ENCODE measurements at regions not wholly inside any gene's neighbourhood (a gene's known extent, or its start where the extent isn't known, plus 50 kb on each side); places are given as distances from the start of the nearest gene placed in this dataset.
"Not testable (repeated sequence)": the region's sequence is repeated elsewhere in the genome, so short reads cannot be mapped to it uniquely, and the experiment has no call there.

DNA sequence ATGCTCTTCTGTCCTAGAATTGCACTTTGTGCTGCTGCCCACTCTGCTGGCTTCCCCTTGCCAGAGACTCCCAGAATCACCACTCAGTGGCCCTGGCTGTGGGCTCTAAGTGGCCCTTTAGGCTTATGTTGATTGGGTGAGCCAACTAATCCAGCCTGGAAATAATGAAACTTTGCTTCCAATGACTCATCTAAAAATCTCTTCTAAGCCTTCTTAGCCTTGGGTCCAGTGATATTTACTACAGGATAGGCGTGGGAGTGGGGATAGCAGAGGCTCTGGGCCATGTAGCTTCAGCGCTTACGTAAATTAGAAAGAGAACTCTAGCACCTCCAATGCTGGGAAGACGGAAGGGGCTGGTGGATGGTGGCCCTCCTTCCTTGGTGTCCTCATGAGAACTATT lies 137.9 kb downstream of the TTC8 start:
- Histone ChIP-seq H3K27ac (no peak overlapping the region), H3K36me3 (no peaks in the 10 kb centered on the region), H3K4me1 (no peaks in the 10 kb centered on the region), H3K27me3 (no peaks in the 10 kb centered on the region), H3K9me3 (no peaks in the 10 kb centered on the region), H3K4me3 (no peak overlapping the region)
- TF ChIP-seq POLR2A (IDR thresholded peaks at IDR 0.05) (no peak), POLR2AphosphoS5 (IDR thresholded peaks at IDR 0.05) (no peak), CTCF (IDR thresholded peaks at IDR 0.05) (no peak)
- intact Hi-C loops (cut with DNase I; ENCODE audit: low total_unique reads) = no loop called here
- DNase-seq (ENCODE audit: low spot score in 2 of 2) = no peak

DNA sequence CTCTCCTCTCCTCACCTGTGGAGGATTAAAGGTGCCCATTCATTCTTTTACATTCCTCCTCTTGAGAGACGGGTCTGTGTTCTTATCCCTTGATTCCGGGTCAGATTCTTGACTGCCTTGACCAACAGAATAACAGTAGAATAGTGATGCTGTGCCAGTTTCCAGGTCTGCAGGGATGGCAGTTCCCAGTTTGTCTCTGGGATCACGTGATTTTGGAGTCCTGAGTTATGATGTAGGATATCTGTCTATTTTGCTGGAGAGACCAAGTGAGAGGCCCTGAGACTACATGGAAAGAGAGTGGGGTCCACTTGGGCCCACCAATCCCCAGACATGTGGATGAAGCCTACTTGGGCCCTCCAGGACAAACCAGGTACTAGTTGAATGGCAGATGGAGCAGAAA lies 142.8 kb downstream of the TTC8 start:
- H3K4me3 ChIP-seq = no peak overlapping the region
- H3K27ac ChIP-seq = no peak overlapping the region
- TF ChIP-seq POLR2AphosphoS5 (IDR thresholded peaks at IDR 0.05) (no peak), POLR2A (IDR thresholded peaks at IDR 0.05) (no peak), CTCF (IDR thresholded peaks at IDR 0.05) (no peak)
- H3K9me3 ChIP-seq = no peaks in the 10 kb centered on the region
- intact Hi-C loops (cut with DNase I; ENCODE audit: low total_unique reads) = no loop called here
- no peaks in the 10 kb centered on the region for H3K36me3 ChIP-seq
- H3K4me1 ChIP-seq = no peaks in the 10 kb centered on the region
- no peak for DNase-seq (ENCODE audit: low spot score in 2 of 2)
- H3K27me3 ChIP-seq = no peaks in the 10 kb centered on the region

DNA sequence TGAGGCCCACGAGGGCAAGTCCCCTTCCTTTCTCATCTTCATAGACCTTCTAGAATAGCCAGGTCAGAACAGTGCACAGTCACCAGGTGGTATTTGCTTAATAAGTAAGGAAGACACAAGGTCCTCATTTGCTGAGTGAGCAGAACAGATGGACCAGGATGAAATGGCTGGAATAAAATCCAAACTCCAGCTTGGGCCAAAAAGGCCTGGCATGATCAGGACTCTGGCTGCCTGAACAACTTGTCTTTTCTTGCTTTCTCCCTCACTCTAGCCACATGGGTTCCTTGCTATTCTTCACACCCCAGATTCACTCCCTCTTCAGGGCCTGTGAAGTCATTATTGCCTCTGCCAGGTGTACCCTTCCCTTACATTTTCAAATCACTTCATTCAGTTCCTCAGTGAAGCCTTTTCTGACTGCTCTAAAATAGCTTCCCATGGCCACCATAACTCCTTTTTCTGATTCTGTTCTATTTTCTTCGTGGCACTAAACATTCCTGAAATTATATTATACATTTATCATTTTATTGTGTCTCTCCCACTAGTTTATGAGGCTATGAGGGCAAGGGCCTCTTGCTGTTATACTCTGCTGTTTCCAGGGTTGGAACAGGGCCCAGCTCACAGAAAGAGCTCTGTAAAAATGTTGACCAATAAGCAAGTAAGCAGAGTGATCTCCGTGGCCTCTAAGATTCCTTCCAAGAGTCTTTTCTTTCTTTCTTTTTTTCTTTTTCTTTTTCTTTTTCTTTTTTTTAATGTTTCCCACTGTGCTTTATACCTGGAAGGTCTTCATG lies 150.8 kb downstream of the TTC8 start:
- H3K36me3 ChIP-seq = no peaks in the 10 kb centered on the region
- H3K27ac ChIP-seq = no peak overlapping the region
- no peak overlapping the region for H3K4me3 ChIP-seq
- no peaks in the 10 kb centered on the region for H3K4me1 ChIP-seq
- no peaks in the 10 kb centered on the region for H3K27me3 ChIP-seq
- no peak for TF ChIP-seq POLR2AphosphoS5 (IDR thresholded peaks at IDR 0.05)
- TF ChIP-seq POLR2A (IDR thresholded peaks at IDR 0.05) = no peak
- TF ChIP-seq CTCF (IDR thresholded peaks at IDR 0.05) = no peak
- no peak for DNase-seq (ENCODE audit: low spot score in 2 of 2)
- intact Hi-C loops (cut with DNase I; ENCODE audit: low total_unique reads) = no loop called here
- H3K9me3 ChIP-seq = peaks cover 0 to under 1% of the 10 kb centered on the region in 2 donors

GRCh38 chr14:88975926-88976325 lies 151.5 kb downstream of the TTC8 start:
- Histone ChIP-seq H3K27ac (no peak overlapping the region), H3K4me3 (no peak overlapping the region), H3K27me3 (no peaks in the 10 kb centered on the region), H3K36me3 (no peaks in the 10 kb centered on the region), H3K9me3 (peaks cover 0 to 5% of the 10 kb centered on the region in 2 donors), H3K4me1 (no peaks in the 10 kb centered on the region)
- intact Hi-C loops (cut with DNase I; ENCODE audit: low total_unique reads) = no loop called here
- no peak for DNase-seq (ENCODE audit: low spot score in 2 of 2)
- no peak for TF ChIP-seq POLR2A (IDR thresholded peaks at IDR 0.05)
- no peak for TF ChIP-seq POLR2AphosphoS5 (IDR thresholded peaks at IDR 0.05)
- TF ChIP-seq CTCF (IDR thresholded peaks at IDR 0.05) = no peak

DNA sequence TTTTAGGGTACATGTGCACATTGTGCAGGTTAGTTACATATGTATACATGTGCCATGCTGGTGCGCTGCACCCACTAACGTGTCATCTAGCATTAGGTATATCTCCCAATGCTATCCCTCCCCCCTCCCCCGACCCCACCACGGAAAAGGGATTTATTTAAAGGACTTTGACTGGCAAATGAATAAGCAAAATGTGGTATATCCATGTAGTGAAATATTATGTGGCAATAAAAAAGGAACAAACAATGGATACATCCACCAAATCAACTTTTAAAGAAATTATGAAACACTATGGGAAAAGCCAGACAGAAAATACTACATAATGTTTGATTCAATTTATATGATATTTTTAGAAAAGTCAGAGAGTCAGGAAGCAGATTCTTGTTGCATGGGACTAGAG lies 156.5 kb downstream of the TTC8 start:
- H3K4me1 ChIP-seq; H3K4me3 ChIP-seq; intact Hi-C loops (cut with DNase I; ENCODE audit: low total_unique reads); H3K27me3 ChIP-seq; H3K27ac ChIP-seq; H3K36me3 ChIP-seq; H3K9me3 ChIP-seq; DNase-seq (ENCODE audit: low spot score in 2 of 2): not testable (repeated sequence)

All from breast epithelium (tissue), 4 donors.